ENCODE measurements at regions not wholly inside any gene's neighbourhood (a gene's known extent, or its start where the extent isn't known, plus 50 kb on each side); places are given as distances from the start of the nearest gene placed in this dataset.

- TF ChIP-seq POLR2A (IDR thresholded peaks at IDR 0.05) (no peak), CTCF (IDR thresholded peaks at IDR 0.05) (no peak)
Observed at GRCh38 chr4:10192331-10192730, 75.7 kb upstream of the WDR1 start.

All from testis (tissue), 2 donors.